Stimulated activated CD4-positive, alpha-beta T cell treated with anti-CD3 and anti-CD28 coated beads, Interleukin-12 subunit alpha, Interleukin-12 subunit beta, amount 100 ng/mL, for 48 hours (primary cell): ENCODE measurements at regions not wholly inside any gene's neighbourhood (a gene's known extent, or its start where the extent isn't known, plus 50 kb on each side); places are given as distances from the start of the nearest gene placed in this dataset.

Source experiments
- DNase-seq, 3 donors: peaks; one replicate each; pipeline ENCODE4 v3.0.0-alpha.2; 2020; ENCODE audit warnings: low read depth in 2 of 3, low spot score in 1 of 3

- DNase-seq = no peak
Measured at GRCh38 chr14:87121716-87122115, 871.3 kb downstream of the GALC start.

- DNase-seq = no peak
Measured at GRCh38 chr14:87115234-87115633, 877.7 kb downstream of the GALC start.

GRCh38 chr14:87113286-87113685 is 879.7 kb downstream of the GALC start:
- no peak for DNase-seq

- no peak for DNase-seq
Measured at GRCh38 chr14:87111741-87112140, 881.2 kb downstream of the GALC start.

- DNase-seq = no peak
Measured at GRCh38 chr14:87111126-87111525, 881.9 kb downstream of the GALC start.

- DNase-seq = no peak
Measured at GRCh38 chr14:87109271-87109670, 883.7 kb downstream of the GALC start.

DNA sequence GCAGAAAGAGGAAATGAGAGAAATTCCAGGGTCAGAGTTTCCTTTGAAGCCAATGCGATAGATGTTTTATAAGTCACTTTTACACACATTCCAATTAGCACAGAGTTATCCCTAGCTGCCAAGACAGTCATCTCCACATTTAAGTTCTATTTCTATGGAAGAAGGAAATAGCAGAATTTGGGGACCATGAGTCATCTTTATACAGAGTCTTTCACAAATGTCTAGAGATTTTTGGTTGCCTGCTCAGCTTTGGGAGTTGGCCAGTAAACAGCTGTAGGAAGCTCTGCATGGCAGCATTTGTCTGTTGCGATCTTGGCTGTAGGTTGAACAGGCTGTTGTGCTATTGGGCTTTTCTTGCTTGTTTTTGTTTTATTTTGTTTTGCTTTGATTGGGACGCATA is 884.3 kb downstream of the GALC start:
- no peak for DNase-seq

GRCh38 chr14:87102811-87103378 is 890.1 kb downstream of the GALC start:
- no peak for DNase-seq

GRCh38 chr14:87097015-87097414 is 896.0 kb downstream of the GALC start:
- no peak for DNase-seq

DNA sequence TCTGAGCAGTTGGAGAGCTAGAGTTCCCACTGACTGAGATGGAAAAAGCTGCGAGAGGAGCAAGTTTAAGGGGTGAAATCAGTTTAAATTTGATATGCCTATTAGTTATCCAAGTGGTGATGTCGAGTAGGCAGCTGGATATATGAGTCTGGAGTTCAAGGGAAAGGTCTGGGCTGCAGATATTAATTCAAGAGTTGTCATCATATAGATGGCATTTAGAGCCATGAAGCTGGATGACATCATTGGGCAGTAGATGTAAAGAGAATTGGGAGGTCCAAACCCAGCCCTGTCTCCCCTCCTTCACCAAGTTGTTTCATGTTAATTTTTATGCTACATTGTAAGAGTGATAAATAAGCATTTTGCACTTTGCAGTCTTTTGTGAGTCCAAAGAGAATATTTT is 898.1 kb downstream of the GALC start:
- no peak for DNase-seq

DNA sequence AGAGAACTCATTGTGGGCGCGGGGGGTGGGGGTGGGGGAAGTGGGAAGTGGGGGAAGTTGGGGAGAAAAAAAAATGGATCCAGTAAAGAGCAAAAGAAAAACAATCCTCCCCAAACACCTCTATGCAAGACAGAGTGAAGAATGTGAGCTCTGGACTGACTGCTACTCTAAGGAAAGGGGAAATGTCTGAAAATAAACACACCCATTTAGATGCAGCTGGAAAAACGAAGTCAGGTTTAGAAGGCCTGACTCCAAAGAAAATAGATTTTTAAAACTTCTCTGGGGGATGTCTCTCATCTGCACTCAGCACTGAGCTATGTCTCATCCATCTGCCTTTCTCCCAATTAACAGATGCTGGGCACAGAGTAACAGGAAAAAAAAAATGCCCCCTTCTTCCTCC is 904.4 kb downstream of the GALC start:
- no peak for DNase-seq

DNA sequence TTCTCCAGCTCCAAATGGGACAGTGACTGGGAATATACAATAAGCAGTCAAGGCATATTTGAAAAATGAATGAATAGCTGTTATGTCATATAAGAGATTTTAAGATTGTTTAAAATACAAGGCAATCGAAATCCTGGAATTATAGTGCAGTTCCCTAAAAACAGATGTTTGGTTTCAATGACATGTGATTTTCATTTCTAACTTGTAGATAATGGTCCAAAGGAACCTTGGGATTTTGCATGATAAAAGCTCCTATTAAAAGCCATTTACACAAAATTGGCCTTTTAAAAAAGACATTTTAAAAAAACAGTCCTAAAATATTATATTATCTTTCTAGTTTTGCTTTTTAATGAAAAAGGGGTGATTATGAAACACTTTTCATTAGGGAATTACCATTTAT is 905.1 kb downstream of the GALC start:
- no peak for DNase-seq

GRCh38 chr14:87084908-87085307 is 908.1 kb downstream of the GALC start:
- DNase-seq = no peak

GRCh38 chr14:87082917-87083316 is 910.1 kb downstream of the GALC start:
- DNase-seq = no peak

- DNase-seq = no peak
Measured at GRCh38 chr14:87081004-87081403, 912.0 kb downstream of the GALC start.

DNA sequence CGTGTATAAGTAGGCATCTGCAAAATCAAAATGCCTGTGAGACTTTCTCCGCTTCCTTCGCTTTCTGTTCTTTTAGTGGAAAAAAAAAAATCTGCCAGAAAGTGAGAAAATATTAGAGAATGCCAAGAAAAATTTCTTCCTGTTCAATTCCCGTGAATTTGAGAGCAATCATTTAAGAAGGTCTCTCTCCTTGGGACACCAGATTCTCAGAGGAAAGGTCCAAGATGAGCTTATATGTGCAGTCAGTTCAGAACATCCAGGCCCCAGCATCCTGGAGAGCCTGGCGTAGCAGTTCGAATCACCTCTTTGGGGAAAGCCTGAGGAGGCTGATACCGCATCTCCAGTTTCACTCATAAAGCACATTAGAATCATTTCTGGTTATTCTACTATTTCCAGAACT is 912.8 kb downstream of the GALC start:
- DNase-seq = no peak

GRCh38 chr14:87079416-87079815 is 913.6 kb downstream of the GALC start:
- DNase-seq = no peak

DNA sequence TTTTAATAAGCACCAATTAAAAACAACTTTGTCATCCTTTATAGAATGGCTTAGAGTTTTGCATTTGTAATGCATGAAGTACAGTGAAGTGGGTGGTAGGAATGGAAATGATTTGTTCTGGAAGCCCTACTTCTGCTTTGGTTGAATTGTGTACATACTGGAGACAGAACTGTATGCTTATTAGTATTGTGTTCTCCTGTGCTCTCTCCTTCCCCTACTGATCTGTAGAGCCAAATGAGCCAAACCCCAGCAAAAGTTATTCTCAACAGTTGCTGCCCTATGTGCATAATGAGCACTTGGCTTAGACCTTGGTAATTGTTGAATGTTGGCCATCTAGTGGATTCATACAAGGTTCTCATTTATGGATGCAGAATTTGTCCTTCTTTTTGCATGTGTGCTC is 916.1 kb downstream of the GALC start:
- DNase-seq = no peak

GRCh38 chr14:87076146-87076545 is 916.8 kb downstream of the GALC start:
- no peak for DNase-seq

GRCh38 chr14:87073880-87074570 is 919.0 kb downstream of the GALC start:
- no peak for DNase-seq

DNA sequence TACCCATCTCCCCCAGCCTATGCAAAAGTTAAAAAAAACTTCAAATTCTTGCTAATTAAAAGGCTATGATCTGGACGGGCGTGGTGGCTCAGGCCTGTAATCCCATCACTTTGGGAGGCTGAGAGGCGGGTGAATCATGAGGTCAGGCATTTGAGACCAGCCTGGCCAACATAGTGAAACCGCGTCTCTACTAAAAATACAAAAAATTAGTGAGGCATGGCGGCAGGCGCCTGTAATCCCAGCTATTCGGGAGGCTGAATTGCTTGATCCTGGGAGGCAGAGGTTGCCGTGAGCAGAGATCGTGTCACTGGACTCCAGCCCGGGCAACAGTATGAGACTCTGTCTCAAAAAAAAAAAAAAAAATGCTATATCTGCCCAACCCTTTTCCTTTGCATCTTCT is 925.4 kb downstream of the GALC start:
- DNase-seq = no peak

DNA sequence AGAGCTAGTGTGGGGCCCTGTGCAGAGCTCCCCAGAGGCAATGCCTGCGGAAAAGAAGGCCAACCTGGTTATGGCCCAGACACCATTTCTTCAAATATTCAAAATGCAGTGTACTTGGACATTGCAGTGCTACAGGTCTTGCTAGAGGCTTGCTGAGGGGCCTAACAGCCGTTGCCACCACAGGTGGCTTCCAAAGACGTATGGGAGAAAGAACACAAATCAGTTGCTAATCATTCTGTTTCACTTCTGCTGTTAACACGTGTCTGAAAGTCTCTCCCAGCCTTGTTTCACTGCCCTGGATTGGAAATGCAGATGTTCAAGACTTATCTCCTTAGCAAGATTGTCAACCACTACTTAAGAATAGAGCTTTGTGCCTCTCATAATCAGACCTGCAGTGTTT is 925.9 kb downstream of the GALC start:
- no peak for DNase-seq

GRCh38 chr14:87066221-87066817 is 926.7 kb downstream of the GALC start:
- DNase-seq = no peak
